Epidermal melanocyte (primary cell): ENCODE measurements at regions not wholly inside any gene's neighbourhood (a gene's known extent, or its start where the extent isn't known, plus 50 kb on each side); places are given as distances from the start of the nearest gene placed in this dataset.

Experiments used
- DNase-seq: peaks from one replicate; pipeline ENCODE4 v3.0.0; 2011; ENCODE audit warnings: low spot score; ENCODE audit not compliant: insufficient read length

DNA sequence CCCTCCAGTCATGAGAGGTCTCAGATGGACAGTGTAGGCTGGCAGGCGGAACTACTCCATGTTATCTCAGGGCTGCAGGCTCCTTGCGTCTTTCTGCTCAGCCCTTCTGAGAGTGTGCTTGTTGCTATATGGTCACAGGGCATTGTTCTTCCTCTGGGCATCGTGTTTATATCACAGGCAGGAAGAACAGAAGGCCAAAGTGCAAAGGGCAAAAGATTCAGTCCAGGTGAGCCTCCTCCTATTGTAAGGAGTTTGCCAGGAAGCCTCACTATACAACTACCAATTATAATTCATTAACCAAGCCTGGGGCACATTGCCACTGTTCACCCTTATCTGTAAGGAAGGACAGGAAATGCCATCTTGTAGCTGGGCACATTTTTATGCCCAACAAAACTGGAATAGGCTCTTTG lies 195.5 kb upstream of the KITLG start:
- DNase-seq: no peak

- DNase-seq: no peak
These were observed 187.4 kb upstream of the KITLG start for GRCh38 chr12:88767699-88768098.

DNA sequence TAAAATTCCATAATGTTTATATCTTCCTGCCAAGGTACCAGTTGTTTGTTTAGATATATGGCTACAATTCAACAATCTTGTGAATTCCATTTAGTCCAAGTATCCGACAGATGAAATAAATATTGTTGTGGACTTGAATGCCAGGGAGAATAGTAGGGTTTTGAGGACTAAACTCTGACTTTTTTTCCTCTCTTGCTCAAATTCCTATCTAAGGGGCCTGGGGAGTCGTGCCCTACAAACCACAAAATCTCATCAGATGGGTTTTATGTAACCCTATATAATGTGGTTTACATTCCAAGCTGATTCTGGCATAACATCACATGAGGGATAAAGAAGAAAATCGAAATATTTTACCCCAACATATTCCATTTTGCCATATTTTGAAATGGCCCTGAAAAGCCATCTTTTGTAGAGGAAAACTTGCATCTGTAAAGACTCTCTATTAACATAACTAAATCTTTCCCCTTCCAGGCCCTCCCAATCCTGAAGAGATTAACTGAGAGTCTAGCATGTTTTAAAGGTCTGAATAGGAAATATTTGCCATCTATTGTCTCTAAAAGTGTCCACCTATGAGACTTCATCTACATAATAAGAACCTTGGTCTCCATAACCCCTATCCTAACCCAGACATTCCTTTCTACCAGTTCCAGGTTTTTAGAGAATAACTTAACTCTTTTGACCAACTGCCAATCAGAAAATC lies 184.7 kb upstream of the KITLG start:
- DNase-seq: no peak

DNA sequence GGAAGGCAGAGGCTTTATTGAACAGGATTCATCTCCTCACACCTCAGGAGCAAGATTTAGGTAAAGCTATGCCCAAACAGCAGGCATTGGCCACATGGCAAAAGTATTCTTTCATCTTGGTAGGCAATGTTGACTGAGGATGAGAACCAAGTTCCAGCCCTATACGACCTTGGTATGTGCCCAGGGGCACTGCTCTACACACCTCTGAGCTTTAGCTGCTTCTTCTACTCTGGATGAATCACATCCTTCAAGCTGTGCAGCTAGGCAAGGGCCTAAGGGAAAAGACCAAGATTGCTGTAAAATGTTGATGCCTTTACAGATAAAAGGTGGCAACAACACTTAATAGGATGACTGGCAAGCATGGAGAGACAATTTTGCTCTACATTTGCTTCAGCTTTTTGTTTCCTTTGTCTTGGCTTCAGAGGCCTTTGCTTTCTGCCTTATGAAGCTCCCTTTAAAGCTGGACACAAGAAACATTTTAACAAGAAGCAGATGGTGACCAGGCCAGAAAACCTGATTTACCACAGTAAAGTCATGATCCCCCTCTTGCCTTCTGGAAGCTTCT lies 183.3 kb upstream of the KITLG start:
- DNase-seq: no peak

DNA sequence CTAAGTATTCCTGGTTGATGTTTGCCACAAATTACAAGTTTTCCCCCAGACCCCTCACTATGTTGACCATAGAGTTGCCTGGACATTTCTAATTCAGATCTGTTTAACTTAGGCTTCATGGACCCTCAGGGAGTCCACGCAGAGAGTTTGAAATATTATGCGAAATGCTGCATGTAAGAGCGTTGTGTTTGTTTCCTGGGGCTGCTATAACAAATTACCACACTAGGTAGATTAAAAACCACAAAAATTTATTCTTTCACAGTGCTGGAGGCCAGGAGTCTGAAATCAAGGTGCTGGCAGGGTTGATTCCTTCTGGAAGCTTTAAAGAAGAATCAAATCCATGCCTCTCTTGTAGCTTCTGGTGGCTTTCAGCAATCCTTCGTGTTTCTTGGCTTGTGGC lies 177.9 kb upstream of the KITLG start:
- no peak for DNase-seq

GRCh38 chr12:88756917-88757316 lies 176.6 kb upstream of the KITLG start:
- DNase-seq: no peak

DNA sequence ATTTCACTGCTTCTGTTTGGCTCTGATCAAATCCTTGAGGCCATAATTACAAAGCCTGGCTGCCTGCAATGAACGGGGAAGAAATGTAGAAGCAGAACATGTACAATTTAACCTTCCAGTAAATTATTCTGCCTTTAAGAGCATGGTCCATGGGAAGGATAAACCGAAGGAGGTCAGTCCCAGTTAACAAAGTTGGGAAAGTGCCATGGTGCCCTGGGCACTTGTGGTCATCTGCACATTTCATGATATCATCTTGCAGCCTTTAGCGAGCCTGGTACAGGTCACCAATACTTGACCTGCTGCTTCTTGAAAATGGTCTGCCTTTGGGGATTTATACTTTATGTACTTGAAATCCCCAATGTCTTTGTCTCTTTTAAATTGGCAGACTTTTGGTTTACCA lies 175.9 kb upstream of the KITLG start:
- no peak for DNase-seq

DNA sequence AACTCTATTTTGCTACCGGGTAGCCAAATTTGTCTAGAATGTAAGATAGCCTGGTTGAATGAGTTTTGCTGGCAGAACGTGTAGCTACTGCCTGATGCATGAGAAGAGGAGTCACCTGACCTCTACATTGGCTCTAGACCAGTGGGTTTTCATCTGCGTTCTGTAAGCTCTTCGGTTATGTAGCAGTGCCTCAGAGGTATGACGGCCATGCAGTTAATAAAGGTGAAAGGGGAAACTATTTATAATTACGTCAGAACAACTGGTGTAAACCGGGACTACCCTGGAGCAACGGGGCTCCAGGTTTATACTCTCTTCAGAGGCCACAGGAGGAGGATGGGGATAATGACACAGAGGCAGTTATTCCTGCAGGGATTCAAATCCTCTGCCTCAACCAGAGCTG lies 173.4 kb upstream of the KITLG start:
- DNase-seq: no peak

- no peak for DNase-seq
These were observed 172.8 kb upstream of the KITLG start for GRCh38 chr12:88753066-88753465.

- DNase-seq: no peak
These were observed 171.9 kb upstream of the KITLG start for GRCh38 chr12:88752183-88752582.

- no peak for DNase-seq
These were observed 170.7 kb upstream of the KITLG start for GRCh38 chr12:88750867-88751543.

DNA sequence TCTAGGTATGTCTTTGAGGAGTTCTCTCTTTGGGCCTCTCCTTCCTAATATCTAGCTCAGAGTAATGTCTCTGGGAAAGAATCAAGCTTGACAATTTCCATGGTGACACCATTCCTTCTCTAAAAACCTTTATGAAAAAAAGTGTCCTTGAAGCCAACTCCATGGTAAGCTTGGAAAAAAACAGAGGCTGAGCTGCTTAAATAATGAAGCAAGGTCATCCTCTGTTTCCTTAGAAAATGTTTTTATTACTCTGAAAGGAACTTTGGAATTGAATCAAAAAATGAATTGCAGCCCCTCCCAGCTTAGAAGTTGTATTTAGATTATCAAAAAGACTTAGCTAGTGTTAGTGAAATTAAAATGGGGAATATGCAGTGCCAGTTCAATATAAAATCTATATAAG lies 166.1 kb upstream of the KITLG start:
- no peak for DNase-seq

DNA sequence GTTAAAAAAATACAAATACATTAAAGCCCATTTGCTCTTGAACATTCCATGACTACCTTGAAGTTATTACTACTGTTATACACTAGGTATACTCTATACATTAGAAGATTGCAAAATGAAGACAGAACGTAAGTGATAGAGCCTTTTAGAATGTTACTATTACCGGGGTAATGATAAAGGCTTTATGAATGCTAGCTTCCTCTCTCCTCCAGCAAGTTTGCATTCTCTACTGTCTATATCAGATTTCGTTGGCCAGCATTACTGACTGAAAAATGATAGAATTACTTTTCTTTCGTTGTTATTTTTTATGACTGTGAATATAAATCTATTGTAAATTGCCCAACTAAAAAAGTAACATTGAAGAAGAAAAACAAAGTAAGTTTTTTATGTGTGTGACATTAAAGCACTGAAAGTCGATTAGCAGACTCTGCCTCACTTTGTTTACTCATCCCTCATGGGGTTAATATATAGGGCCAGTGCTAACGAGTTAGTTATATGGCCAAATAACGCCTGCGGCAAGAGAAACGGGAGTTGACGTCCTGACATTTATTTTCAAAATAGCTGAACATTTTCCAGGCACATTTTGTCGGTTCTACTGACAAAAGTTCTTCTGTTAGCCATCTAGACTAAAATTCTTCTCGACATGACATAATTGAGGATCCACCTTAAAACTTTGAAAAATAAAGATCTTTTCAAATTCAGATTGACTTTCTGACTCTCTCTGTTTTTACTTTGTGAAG lies 163.8 kb upstream of the KITLG start:
- DNase-seq: no peak

DNA sequence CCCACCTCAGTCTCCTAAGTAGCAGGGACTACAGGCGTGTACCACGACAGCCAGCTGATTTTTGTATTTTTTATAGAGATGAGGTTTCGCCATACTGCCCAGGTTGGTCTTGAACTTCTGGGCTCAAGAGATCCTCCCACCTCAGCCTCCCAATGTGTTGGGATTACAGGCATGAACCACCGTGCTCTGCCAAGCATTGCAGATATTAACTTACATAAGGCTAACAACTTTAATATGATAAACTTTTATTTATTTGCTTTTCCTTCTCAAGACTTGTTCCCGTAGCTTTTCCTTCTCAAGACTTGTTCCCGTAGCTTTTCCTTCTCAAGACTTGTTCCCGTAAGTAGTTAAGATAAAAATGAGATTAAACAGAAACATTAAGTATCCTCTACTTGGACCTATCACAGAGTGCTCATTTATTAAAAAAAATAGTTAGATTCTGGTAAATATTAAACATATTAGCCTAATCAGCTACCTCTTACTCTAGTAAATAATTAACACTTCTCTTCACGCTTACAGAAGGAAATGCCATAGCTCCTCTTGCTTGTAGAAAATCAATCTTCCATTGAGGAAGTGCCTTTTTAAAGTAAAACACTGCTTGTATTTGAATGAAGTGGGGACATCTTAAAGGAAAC lies 157.7 kb upstream of the KITLG start:
- no peak for DNase-seq

GRCh38 chr12:88736031-88736430 lies 155.8 kb upstream of the KITLG start:
- DNase-seq: no peak

DNA sequence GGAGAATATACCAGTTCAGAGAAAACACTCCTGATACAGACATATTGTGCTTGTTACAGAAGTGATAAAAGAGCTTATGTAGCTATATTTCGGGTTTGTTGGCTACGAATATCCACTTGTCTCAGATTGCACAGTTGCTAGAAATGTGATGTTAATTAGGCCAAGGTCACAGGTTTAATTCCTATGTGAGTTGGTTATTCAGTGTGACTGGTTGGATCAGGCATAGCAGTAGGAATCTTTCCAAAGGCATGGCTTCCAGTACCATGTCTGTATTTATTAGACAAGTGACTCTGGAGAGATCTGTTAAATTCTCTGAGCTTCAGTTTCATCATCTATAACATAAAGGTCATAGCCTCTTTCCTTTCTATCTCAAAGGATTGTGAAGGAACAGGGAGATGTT lies 152.7 kb upstream of the KITLG start:
- DNase-seq: no peak

DNA sequence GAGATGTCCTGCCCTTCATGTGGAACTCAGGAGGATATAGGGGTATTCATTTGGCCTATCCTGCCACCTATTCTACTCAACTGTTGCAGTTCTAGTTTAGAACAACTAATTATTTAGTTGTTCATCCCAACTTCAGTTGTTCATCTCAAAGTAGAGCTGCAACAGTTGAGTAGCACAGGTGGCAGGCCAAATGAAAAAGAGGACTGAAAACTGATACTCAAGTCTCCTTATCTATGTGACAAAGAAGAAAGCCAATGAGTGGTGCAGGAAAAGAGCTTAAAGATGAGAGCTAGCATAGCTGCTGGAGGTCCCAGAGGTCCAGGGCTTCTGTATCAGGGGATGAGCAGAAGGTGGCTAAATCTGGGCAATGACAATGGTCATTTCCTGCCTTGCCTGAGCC lies 148.9 kb upstream of the KITLG start:
- no peak for DNase-seq

GRCh38 chr12:88726806-88727720 lies 146.8 kb upstream of the KITLG start:
- DNase-seq: no peak

DNA sequence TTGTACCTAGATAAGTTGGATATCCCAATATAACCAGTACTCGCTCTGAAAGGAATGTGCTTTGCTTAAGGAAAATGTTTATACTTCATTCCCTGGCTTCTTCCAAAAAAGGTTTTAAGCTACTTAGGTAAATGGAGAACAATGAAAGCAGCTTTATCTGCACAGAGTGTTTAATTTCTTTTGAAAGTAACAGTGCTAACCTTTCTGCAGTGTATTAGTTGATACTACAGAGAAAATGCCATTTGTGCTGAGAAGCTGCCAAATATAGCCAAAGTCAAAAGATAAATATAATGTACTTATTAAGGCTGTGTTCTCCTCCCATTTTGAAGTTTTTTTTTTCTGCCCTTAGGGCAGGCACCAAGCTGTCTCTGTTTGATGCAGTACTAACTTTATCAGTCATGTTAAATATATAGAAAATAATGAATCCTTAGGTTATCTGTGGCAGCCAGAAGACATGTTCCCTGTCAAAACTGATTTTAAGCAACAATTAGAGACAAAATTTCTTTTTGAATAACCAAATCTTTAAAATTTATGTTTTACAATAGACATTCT lies 145.4 kb upstream of the KITLG start:
- DNase-seq: no peak

DNA sequence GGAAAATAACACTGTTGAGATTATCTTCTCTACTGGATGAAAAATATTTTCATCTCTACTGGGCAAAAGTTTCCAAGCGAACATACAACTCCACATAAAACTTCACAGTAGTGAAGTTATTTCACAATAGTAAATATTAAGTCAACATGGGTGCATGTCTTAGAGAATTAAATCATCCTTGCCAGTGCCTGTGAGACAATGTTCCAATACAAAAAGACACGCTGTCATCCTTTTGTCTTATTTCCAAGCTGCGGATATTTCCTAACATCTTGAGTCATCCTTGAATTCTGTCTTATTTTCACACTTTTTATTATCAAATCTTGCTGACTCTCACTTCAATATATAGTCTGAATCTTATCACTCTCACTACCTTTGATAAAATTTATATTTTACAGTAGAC lies 142.9 kb upstream of the KITLG start:
- DNase-seq: no peak
